Activated CD8-positive, alpha-beta T cell treated with anti-CD3 and anti-CD28 coated beads, Interleukin-2, amount 10 ng/mL, durations not matched to agents 7 days and 5 days (primary cell): ENCODE measurements at regions not wholly inside any gene's neighbourhood (a gene's known extent, or its start where the extent isn't known, plus 50 kb on each side); places are given as distances from the start of the nearest gene placed in this dataset.

Source experiments
- ATAC-seq: fragments of 150-1000 bp; cut with Tn5 transposase; one replicate; pipeline ENCODE4 v1.10.0; 2021; ENCODE audit warnings: moderate library complexity
- CTCF ChIA-PET: fragments of 350-600 bp; sonication (Branson Sonifier 250); formaldehyde crosslinking; loops from one replicate; lab custom pipeline; 2021; ENCODE audit warnings: antibody characterized with exemption; lab: Charles Lee
- POLR2A ChIA-PET: fragments of 350-600 bp; sonication (Branson Sonifier 250); formaldehyde crosslinking; loops from one replicate; lab custom pipeline; 2021; ENCODE audit warnings: antibody characterized with exemption; lab: Charles Lee
- DNase-seq: peaks from one replicate; pipeline ENCODE4 v3.0.0-alpha.2; 2020
- H3K27ac Mint-ChIP-seq: one replicate; pipeline ENCODE4 v1.8.0; 2021; ENCODE audit warnings: mild to moderate bottlenecking, mixed read lengths
- H3K27me3 Mint-ChIP-seq: one replicate; pipeline ENCODE4 v1.8.0; 2021; ENCODE audit warnings: low read depth, mixed read lengths
- H3K36me3 Mint-ChIP-seq: one replicate; pipeline ENCODE4 v1.8.0; 2021; ENCODE audit warnings: low read depth, mixed read lengths
- H3K4me1 Mint-ChIP-seq: one replicate; pipeline ENCODE4 v1.8.0; 2021; ENCODE audit warnings: low read depth, mixed read lengths
- H3K4me3 Mint-ChIP-seq: one replicate; pipeline ENCODE4 v1.8.0; 2021; ENCODE audit warnings: mild to moderate bottlenecking, mixed read lengths
- H3K9me3 Mint-ChIP-seq: one replicate; pipeline ENCODE4 v1.8.0; 2022; ENCODE audit warnings: mixed read lengths; ENCODE audit not compliant: insufficient read depth

DNA sequence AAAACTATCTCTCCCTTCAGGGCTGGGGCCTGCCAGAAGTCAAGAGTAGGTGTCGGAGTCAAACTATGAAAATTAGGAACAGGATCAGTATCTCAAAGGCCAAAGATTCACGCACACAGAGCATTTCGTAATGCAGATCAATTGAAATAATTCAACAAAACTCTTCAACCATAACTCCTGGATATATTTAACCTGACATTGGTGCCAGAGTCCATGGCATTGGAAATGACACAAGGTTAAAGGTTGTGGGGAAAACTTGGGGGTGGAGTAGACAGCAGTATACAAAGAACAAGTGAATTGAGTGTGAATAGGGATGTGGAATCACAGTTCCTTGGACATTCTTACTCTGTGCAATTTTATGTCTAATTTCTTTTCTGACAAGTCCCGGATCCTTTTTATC, 788.0 kb upstream of the GYPC start:
- DNase-seq (no peak), ATAC-seq (no peak)
- Mint-ChIP-seq H3K9me3 (no peaks in the 10 kb centered on the region), H3K4me3 (no peak overlapping the region), H3K27me3 (no peaks in the 10 kb centered on the region), H3K4me1 (no peaks in the 10 kb centered on the region), H3K27ac (no peak overlapping the region), H3K36me3 (no peaks in the 10 kb centered on the region)
- CTCF ChIA-PET, result no interaction called here
- POLR2A ChIA-PET, result no interaction called here

DNA sequence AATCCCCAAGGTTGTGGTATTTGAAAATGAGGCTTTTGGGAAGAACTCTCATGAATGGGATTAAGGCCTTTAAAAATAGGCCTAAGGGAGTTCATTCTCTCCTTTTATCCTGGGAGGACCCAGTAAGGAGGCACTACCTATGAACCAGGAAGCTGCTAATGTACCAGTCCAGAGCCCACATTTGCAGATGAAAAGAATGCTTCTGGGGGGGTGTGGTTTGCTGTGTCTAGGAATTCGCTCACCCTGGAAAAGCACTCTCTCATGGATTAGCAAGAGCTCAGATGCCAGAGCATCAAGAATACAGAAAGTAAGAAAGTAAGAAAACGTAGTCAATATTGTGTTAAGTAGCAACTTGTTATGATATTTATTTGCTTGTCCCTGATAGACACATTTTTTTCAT, 785.7 kb upstream of the GYPC start:
- Mint-ChIP-seq H3K36me3 (no peaks in the 10 kb centered on the region), H3K4me3 (no peak overlapping the region)
- CTCF ChIA-PET, result no interaction called here

DNA sequence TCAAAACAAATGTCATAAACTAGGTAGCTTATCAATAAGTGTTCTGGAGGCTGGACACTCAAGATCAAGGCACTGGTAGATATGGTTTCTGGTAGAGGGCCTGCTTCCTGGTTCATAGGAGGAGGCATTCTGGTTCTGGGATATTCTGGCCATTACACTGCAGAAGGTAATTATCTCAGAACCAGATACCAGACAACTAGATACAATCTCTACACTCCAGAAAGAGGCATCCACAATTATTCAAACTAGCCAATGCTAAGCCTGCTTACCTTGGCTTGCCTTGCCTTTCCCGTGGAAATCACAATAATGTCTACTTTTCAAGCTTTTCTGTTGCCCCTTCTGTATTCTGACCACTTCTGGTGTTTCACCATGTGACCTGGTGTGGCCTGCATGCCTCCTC, 785.2 kb upstream of the GYPC start:
- ATAC-seq, result no peak
- Mint-ChIP-seq H3K27me3 (no peaks in the 10 kb centered on the region), H3K4me3 (no peak overlapping the region), H3K27ac (no peak overlapping the region), H3K36me3 (no peaks in the 10 kb centered on the region), H3K4me1 (no peaks in the 10 kb centered on the region), H3K9me3 (no peaks in the 10 kb centered on the region)
- ChIA-PET POLR2A (no interaction called here), CTCF (no interaction called here)
- no peak for DNase-seq

More for the DNA sequence above, 785.7 kb upstream of the GYPC start:
- Mint-ChIP-seq H3K27me3 (no peaks in the 10 kb centered on the region), H3K4me1 (no peaks in the 10 kb centered on the region), H3K27ac (no peak overlapping the region), H3K9me3 (no peaks in the 10 kb centered on the region)
- POLR2A ChIA-PET, result no interaction called here
- no peak for DNase-seq
- ATAC-seq, result no peak

DNA sequence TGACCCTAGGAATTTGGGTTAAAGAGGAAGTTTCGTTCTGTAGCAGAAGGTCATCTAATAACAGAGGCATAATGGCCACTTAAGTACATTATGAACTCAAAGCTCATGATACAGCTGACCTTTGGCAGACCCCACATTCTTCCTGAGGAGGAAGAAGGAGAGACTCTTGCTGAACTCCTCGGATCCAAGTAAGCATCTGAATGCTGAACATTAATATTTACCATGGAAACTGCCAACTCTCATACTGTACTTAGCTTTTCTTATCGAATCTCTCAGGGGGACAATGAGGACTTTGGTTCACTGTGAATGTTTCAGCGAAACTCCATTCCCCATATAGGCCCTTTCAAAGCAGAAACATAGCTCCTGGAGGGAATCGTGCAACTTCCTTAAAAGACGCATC, 781.4 kb upstream of the GYPC start:
- POLR2A ChIA-PET, result no interaction called here
- Mint-ChIP-seq H3K27ac (no peak overlapping the region), H3K4me1 (no peaks in the 10 kb centered on the region), H3K4me3 (no peak overlapping the region), H3K27me3 (no peaks in the 10 kb centered on the region), H3K9me3 (peaks cover 5% of the 10 kb centered on the region), H3K36me3 (no peaks in the 10 kb centered on the region)
- ATAC-seq, result no peak
- no peak for DNase-seq
- CTCF ChIA-PET, result no interaction called here

DNA sequence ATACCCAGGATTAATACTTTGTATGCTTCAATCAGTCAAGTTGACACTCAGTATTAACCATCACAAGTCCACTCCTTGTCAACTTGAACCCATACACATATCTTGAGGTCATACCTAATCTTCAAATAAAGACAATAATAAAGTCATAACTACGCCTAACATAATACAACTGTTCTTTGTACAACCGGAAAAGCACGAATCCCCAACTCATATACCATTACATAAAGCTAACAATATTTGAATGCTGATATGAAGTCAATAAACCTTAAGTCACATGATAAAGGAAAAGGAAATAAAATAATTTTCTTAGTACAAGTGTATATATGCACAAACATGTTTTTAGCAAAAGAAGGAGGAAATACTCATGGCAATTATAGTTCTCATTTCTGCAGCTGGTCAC, 770.6 kb upstream of the GYPC start:
- no peaks in the 10 kb centered on the region for H3K4me1 Mint-ChIP-seq
- H3K27ac Mint-ChIP-seq, result no peak overlapping the region
- CTCF ChIA-PET, result no interaction called here
- no peaks in the 10 kb centered on the region for H3K27me3 Mint-ChIP-seq
- DNase-seq, result no peak
- H3K9me3 Mint-ChIP-seq, result peaks cover 14% of the 10 kb centered on the region
- ATAC-seq, result no peak
- no peaks in the 10 kb centered on the region for H3K36me3 Mint-ChIP-seq
- H3K4me3 Mint-ChIP-seq, result no peak overlapping the region
- POLR2A ChIA-PET, result no interaction called here

DNA sequence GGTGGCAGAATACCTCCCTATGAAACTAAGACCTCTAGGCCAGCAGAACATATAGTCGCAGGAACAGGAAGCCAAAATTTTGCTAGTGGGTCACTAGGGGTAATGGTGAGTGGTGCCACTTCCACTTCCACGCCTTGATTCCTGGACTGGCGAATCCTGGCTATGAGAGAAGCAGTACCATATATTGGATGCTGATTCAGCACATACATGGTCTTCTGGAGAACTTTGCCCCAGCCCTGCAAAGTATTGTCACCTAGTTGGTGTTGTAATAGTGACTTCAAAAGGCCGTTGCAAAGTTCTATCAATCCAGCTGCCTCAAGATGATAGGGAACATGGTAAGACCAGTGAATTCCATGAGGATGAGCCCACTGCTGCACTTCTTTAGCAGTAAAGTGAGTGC, 769.8 kb upstream of the GYPC start:
- ATAC-seq (no peak), DNase-seq (no peak)
- no peaks in the 10 kb centered on the region for H3K4me1 Mint-ChIP-seq
- POLR2A ChIA-PET, result no interaction called here
- no peak overlapping the region for H3K4me3 Mint-ChIP-seq
- H3K36me3 Mint-ChIP-seq, result no peaks in the 10 kb centered on the region
- peaks cover 14% of the 10 kb centered on the region for H3K9me3 Mint-ChIP-seq
- CTCF ChIA-PET, result no interaction called here
- H3K27me3 Mint-ChIP-seq, result no peaks in the 10 kb centered on the region
- no peak overlapping the region for H3K27ac Mint-ChIP-seq

DNA sequence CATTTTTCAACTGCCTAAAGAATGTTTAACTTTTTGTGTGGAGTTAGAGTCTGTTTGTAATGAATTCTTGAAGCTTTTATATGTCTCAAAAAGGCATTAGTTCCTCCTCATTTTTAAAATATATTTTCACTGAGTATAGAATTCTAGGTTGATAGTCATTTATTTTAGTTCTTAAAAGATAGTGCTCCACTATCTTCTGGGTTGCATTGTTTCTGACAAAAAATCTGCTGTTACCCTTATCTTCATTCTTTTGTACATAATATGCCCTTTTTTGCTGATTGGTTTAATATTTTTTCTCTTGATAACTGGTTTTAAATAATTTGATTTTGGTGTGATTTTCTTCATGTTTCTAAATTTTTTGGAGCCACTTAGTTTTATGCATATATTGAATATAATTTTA, 754.7 kb upstream of the GYPC start:
- no peaks in the 10 kb centered on the region for H3K36me3 Mint-ChIP-seq
- CTCF ChIA-PET, result no interaction called here
- no peak for DNase-seq
- no peaks in the 10 kb centered on the region for H3K27me3 Mint-ChIP-seq
- H3K4me1 Mint-ChIP-seq, result no peaks in the 10 kb centered on the region
- H3K4me3 Mint-ChIP-seq, result no peak overlapping the region
- peaks cover 13% of the 10 kb centered on the region for H3K9me3 Mint-ChIP-seq
- ATAC-seq, result no peak
- POLR2A ChIA-PET, result no interaction called here
- no peak overlapping the region for H3K27ac Mint-ChIP-seq

DNA sequence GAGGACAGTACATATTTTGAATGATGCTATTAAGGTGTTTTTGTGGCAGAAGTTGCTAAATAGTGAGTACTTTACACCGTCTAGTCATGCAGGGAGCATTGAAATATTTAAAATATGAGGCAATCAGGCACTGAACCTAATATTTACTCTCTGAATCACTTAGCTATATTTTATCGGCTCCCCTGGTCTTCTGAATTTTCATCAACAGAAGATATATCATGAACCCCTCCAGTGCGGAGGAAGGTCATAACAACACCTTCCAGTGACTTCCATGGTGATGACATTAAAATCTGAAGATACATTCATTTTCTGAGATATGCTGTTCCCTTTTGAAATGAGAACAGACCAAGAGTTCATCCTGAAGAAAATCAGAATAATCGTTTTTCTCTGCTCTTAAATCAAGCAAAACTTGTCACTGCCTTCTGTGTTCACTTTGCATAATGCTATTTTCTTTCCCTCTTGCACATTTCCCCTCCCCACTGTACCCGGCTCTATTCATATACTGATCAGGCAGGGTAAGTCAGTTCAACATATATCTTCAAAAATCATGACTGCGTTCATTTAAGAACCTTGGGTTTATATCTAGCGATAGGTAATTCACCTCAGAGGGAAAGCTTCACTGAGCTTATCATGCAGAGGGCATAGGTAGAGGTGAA, 729.9 kb upstream of the GYPC start:
- ATAC-seq (no peak), DNase-seq (no peak)
- POLR2A ChIA-PET, result no interaction called here
- Mint-ChIP-seq H3K4me3 (no peak overlapping the region), H3K36me3 (no peaks in the 10 kb centered on the region), H3K27me3 (no peaks in the 10 kb centered on the region), H3K4me1 (no peaks in the 10 kb centered on the region), H3K9me3 (no peaks in the 10 kb centered on the region), H3K27ac (no peak overlapping the region)
- CTCF ChIA-PET, result no interaction called here

DNA sequence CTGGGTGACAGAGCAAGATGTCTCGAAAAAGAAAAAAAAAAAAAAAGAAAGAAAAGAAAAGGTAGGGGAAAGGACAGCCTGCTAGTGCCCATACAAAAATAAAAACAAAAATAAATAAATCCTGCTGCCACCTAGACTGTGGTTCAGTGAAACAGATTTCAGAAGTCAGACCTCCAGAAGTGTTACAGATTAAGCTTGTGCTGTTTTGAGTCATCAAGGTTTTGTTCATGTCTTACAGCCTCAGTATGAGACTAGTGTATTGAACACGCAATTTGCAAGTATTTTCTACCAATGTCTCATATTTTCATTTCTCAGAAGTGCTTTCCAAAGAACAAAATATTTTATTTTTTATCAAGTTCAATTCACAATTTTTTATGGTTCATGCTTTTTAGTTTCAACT, 720.4 kb upstream of the GYPC start:
- ChIA-PET POLR2A (no interaction called here), CTCF (no interaction called here)
- Mint-ChIP-seq H3K27me3 (no peaks in the 10 kb centered on the region), H3K4me1 (no peaks in the 10 kb centered on the region), H3K27ac (no peak overlapping the region), H3K4me3 (no peak overlapping the region), H3K9me3 (no peaks in the 10 kb centered on the region), H3K36me3 (no peaks in the 10 kb centered on the region)
- ATAC-seq, result no peak
- DNase-seq, result no peak

DNA sequence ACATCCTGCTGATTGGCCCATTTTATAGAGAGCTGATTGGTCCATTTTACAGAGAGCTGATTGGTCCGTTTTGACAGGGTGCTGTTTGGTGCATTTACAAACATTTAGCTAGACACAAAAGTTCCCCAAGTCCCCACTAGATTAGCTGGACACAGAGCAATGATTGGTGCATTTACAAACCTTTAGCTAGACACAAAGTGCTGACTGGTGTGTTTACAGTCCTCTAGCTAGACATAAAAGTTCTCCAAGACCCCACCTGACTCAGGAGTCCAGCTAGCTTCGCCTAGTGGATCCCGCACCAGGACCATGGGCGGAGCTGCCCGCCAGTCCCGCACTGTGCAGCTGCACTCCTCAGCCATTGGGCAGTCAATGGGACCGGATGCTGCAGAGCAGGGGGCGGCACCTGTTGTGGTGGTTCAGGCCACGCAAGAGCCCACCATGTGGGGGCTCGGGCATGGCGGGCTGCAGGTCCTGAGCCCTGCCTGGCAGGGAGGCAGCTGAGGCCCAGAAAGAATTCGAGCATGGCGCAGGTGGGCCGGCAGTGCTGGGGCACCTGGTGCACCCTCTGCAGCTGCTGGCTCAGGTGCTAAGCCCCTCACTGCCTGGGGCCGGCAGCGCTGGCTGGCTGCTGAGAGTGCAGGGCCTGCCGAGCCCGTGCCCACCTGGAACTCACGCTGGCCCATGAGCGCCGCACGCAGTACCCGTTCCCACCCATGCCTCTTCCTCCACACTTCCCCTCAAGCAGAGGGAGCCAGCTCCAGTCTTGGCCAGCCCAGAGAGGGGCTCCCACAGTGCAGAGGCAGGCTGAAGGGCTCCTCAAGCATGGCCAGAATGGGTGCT, 713.2 kb upstream of the GYPC start:
- Mint-ChIP-seq H3K27ac (no peak overlapping the region), H3K4me1 (no peaks in the 10 kb centered on the region), H3K4me3 (no peak overlapping the region), H3K36me3 (no peaks in the 10 kb centered on the region), H3K9me3 (peaks cover 17% of the 10 kb centered on the region), H3K27me3 (no peaks in the 10 kb centered on the region)
- DNase-seq (no peak), ATAC-seq (no peak)
- POLR2A ChIA-PET, result no interaction called here
- CTCF ChIA-PET, result no interaction called here

DNA sequence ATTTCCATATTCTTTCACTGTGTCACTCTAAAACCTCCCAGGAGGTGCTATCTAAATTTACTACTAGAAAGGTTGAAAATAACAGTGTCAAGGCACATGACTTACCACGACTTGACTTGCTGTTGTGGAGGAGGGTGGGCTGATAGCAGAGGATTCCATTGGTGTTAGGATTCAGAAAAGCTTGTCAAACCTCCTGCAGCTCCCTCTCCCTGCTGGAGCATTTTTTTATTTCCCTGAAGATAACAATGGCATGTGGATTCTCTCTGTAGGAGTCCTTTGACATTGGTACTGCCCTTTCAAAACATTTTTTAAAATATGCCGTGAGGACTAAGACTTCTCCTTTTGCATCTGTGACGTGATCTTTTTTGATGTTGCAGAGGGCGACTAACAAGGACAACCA, 696.9 kb upstream of the GYPC start:
- DNase-seq (no peak), ATAC-seq (no peak)
- CTCF ChIA-PET, result no interaction called here
- Mint-ChIP-seq H3K27me3 (no peaks in the 10 kb centered on the region), H3K9me3 (peaks cover 4% of the 10 kb centered on the region), H3K27ac (no peak overlapping the region), H3K36me3 (no peaks in the 10 kb centered on the region), H3K4me3 (no peak overlapping the region), H3K4me1 (no peaks in the 10 kb centered on the region)
- POLR2A ChIA-PET, result no interaction called here

DNA sequence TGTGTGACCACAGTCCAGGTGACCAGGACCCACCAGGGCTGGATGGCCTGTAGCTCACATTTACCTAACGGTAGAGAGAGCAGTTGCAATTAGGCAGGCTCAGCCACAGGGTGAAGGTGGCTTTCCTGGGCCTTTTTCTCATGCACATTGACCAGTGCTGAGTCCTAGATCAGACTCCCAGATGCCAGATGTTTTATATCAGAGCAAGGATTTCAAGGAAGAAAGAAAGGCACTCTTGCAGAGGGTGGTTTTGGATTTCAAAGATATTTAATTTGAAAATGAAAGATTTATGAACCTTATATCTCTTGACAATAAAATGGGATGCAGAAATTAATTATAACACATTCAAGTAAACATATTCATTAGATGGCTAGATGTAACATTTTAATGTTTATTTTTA, 694.2 kb upstream of the GYPC start:
- CTCF ChIA-PET, result no interaction called here
- no peaks in the 10 kb centered on the region for H3K9me3 Mint-ChIP-seq
- DNase-seq (no peak), ATAC-seq (no peak)
- no peak overlapping the region for H3K4me3 Mint-ChIP-seq
- no peaks in the 10 kb centered on the region for H3K36me3 Mint-ChIP-seq
- POLR2A ChIA-PET, result no interaction called here
- no peaks in the 10 kb centered on the region for H3K27me3 Mint-ChIP-seq
- no peak overlapping the region for H3K27ac Mint-ChIP-seq
- no peaks in the 10 kb centered on the region for H3K4me1 Mint-ChIP-seq
